Stomach (tissue), 4 donors: ENCODE measurements at regions not wholly inside any gene's neighbourhood (a gene's known extent, or its start where the extent isn't known, plus 50 kb on each side); places are given as distances from the start of the nearest gene placed in this dataset.

Experiments
- EP300 ChIP-seq: sonication (generic); formaldehyde crosslinking; IDR thresholded peaks from one replicate; pipeline ENCODE4 v1.6.1; 2017; ENCODE audit warnings: antibody characterized with exemption
- POLR2A ChIP-seq, 4 donors: fragments of 450-650 bp; IDR thresholded peaks; one replicate each; pipeline ENCODE4 v1.6.1; 2016; ENCODE audit warnings: antibody characterized with exemption in 4 of 4, control low read depth in 2 of 4, mild to moderate bottlenecking in 1 of 4, moderate library complexity in 1 of 4
- POLR2AphosphoS5 ChIP-seq, 3 donors: sonication (generic); formaldehyde crosslinking; IDR thresholded peaks; one replicate each; pipeline ENCODE4 v1.6.1; 2016; ENCODE audit warnings: antibody characterized with exemption in 3 of 3
- TF ChIP-seq, protein P1 (sequence below), 7 experiments: fragments of 450-650 bp in 4 of 7; fragments of 200-600 bp in 3 of 7; sonication (generic) in 3 of 7; IDR thresholded peaks; one replicate each; pipeline ENCODE4 v1.5.1; 2016 to 2019; ENCODE audit warnings: antibody characterized with exemption in 7 of 7, control low read depth in 2 of 7, mild to moderate bottlenecking in 1 of 7

DNA sequence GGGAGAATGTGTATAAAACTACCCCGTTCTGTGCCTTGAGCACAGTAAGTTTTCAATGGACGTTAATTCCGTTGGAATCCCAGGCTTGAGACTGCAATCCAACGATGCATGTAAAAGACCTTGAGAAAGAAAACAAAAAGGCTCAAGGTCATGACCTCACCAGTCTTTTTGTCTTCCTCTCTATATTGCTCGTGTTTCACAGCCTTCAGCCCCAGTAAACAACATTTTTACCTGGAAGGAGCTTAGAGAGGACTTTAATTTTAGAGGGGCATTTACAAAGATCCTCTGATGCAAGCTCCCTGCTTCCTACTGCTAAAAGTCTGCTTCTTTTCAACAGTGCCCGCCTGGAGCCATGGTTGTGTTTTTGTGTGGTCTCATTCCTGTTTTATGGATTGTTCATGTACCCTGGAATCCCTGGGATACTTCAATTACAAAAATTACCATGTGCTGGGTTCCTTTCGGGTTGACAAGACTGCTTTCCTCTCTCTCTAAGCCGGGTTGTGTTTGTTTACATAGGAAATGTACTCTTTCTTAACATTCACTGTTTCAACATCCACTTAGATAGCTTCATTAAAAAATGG lies 320.1 kb upstream of the NFE2L3 start:
- TF ChIP-seq POLR2A (IDR thresholded peaks at IDR 0.05) (no peak), POLR2AphosphoS5 (IDR thresholded peaks at IDR 0.05) (no peak), EP300 (no peak)
- TF ChIP-seq, protein P1, sequence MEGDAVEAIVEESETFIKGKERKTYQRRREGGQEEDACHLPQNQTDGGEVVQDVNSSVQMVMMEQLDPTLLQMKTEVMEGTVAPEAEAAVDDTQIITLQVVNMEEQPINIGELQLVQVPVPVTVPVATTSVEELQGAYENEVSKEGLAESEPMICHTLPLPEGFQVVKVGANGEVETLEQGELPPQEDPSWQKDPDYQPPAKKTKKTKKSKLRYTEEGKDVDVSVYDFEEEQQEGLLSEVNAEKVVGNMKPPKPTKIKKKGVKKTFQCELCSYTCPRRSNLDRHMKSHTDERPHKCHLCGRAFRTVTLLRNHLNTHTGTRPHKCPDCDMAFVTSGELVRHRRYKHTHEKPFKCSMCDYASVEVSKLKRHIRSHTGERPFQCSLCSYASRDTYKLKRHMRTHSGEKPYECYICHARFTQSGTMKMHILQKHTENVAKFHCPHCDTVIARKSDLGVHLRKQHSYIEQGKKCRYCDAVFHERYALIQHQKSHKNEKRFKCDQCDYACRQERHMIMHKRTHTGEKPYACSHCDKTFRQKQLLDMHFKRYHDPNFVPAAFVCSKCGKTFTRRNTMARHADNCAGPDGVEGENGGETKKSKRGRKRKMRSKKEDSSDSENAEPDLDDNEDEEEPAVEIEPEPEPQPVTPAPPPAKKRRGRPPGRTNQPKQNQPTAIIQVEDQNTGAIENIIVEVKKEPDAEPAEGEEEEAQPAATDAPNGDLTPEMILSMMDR (IDR thresholded peaks at IDR 0.05) = no peak
